HepG2 (cell line): ENCODE measurements at regions not wholly inside any gene's neighbourhood (a gene's known extent, or its start where the extent isn't known, plus 50 kb on each side); places are given as distances from the start of the nearest gene placed in this dataset.

ENCODE experiments used
- CTCF ChIP-seq: sonication (generic); formaldehyde crosslinking; IDR thresholded peaks from 2 replicates; pipeline ENCODE4 v1.5.0; 2020; ENCODE audit warnings: mild to moderate bottlenecking, missing genetic modification reagents, moderate library complexity
- ZNF660 ChIP-seq: sonication (generic); formaldehyde crosslinking; IDR thresholded peaks from 2 replicates; pipeline ENCODE4 v1.5.1; 2020; ENCODE audit warnings: mild to moderate bottlenecking, low read depth, missing genetic modification reagents, borderline replicate concordance

- TF ChIP-seq ZNF660 (CRISPR knock-in tag) (no peak), CTCF (CRISPR knock-in tag) (no peak)
Observed at GRCh38 chr1:182735343-182735742, 51.0 kb upstream of the RGS8 start.
